GM12878 (cell line): ENCODE measurements at regions not wholly inside any gene's neighbourhood (a gene's known extent, or its start where the extent isn't known, plus 50 kb on each side); places are given as distances from the start of the nearest gene placed in this dataset.
A peak's percentile ranks its signal among the peaks of the same experiment; 100 is the strongest.

ENCODE experiments used
- NFYB ChIP-seq: IDR thresholded peaks from 2 replicates; pipeline ENCODE4 v1.6.1; 2011; ENCODE audit warnings: low read depth, mild to moderate bottlenecking, low read length, improper control_type of control experiment, moderate library complexity; ENCODE audit not compliant: insufficient read depth
- POLR2A ChIP-seq: IDR thresholded peaks from 2 replicates; pipeline ENCODE4 v1.6.1; 2011; ENCODE audit warnings: low read depth, mild to moderate bottlenecking, low read length
- POLR2AphosphoS5 ChIP-seq: IDR thresholded peaks from 2 replicates; pipeline ENCODE4 v1.6.1; 2011; ENCODE audit warnings: mild to moderate bottlenecking, low read length, inconsistent platforms
- ZBED1 ChIP-seq: IDR thresholded peaks from 2 replicates; pipeline ENCODE4 v1.6.1; 2016; ENCODE audit warnings: borderline replicate concordance
- TF ChIP-seq, protein P1 (sequence below), 3 experiments: IDR thresholded peaks in 2 of 3; conservative IDR thresholded peaks in 1 of 3; 2 replicates each; pipeline ENCODE4 v1.5.1; 2011; ENCODE audit warnings: low read depth in 3 of 3, low read length in 3 of 3, mild to moderate bottlenecking in 3 of 3, control low read depth in 2 of 3, moderate library complexity in 2 of 3, inconsistent platforms in 1 of 3, mixed read lengths in 1 of 3; ENCODE audit not compliant: control insufficient read depth in 2 of 3, insufficient read depth in 1 of 3; ENCODE audit errors: extremely low read depth in 1 of 3

DNA sequence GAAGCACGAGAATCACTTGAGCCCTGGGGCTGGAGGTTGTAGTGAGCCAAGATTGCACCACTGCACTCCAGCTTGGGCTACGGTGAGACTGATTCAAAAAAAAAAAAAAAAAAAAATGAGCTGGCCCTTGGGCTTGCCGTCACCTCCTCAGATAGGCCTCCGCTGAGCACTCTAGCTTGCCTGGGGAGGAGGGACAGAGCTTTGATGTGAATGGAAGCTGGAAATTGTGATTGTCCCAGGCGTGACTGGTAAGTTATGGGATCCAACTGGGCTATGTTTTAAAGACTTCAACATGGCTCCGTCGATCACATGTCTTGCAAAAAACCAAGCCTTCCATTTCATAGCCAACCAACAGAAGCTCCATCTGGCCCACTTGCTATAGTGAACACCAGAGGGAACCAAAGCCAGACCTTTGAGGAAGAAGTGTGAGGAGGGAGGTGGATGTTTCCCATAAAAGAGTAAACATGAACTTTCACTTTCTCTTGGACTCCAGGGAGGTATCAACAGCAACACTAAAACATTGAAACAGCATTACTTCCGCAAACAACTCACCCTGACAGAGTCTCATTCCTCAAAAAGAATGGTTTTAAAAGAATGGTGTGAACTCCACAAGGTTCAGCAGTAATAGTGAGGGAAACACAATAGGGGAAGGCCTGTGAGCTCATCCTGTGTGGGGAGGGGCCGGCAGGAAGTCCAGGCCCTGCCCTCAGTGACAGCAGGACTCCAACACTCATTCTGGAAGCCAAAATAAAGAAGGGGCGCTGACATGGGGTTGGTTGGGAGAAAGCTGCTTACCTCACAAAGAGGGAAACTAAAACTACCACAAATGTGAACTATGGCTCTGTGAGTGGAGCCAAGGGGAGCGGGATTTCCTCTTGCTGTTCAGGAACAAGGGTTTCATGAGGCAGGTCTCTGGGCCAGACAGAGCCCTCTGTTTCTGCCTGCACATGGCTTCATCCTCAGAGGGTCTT lies 59.2 kb upstream of the IL12A start:
- TF ChIP-seq, protein P1, sequence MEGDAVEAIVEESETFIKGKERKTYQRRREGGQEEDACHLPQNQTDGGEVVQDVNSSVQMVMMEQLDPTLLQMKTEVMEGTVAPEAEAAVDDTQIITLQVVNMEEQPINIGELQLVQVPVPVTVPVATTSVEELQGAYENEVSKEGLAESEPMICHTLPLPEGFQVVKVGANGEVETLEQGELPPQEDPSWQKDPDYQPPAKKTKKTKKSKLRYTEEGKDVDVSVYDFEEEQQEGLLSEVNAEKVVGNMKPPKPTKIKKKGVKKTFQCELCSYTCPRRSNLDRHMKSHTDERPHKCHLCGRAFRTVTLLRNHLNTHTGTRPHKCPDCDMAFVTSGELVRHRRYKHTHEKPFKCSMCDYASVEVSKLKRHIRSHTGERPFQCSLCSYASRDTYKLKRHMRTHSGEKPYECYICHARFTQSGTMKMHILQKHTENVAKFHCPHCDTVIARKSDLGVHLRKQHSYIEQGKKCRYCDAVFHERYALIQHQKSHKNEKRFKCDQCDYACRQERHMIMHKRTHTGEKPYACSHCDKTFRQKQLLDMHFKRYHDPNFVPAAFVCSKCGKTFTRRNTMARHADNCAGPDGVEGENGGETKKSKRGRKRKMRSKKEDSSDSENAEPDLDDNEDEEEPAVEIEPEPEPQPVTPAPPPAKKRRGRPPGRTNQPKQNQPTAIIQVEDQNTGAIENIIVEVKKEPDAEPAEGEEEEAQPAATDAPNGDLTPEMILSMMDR (IDR thresholded peaks at IDR 0.05 in 2 of 3, conservative IDR thresholded peaks at IDR 0.05 in 1 of 3; ENCODE audit: control insufficient read depth in 2 of 3, extremely low read depth in 1 of 3, insufficient read depth in 1 of 3, low read depth in 3 of 3, low read length in 3 of 3) = peak; percentile 37 to 40 (median 39); a peak in 4 of 6 replicates
- TF ChIP-seq POLR2A (no peak), NFYB (no peak), POLR2AphosphoS5 (no peak), ZBED1 (no peak)
